Head of caudate nucleus (tissue), 42 donors: ENCODE measurements at regions not wholly inside any gene's neighbourhood (a gene's known extent, or its start where the extent isn't known, plus 50 kb on each side); places are given as distances from the start of the nearest gene placed in this dataset.

Experiments
- DNase-seq, 42 donors: peaks; one replicate each; pipeline versions ENCODE4 v3.0.0 to v3.0.0-alpha.2; 2020 to 2021; ENCODE audit warnings: mixed read lengths in 7 of 42
- intact Hi-C: fragments of 100-400 bp; cut with DNase I; formaldehyde crosslinking; loops from one replicate; pipeline ENCODE4 v1.15.0; 2022

DNA sequence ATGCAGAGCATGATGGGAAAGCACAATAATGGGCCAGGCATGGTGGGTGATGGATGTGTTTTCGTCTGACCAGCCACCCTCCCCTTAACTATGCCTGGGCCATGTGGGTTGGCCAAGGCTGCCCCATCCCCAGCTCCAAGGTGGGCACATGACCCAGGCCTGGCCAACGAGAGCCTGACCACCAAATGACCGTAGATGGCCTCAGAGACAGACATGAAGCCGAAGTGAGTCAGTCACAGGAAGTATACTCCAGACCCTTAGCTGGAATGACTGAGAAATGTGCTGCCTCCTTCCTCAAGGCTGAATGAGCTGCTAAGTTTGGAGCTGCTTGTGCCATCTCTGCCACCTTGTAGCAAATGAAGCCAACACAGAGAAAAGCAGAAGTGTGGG lies 233.6 kb downstream of the BCL11B start:
- DNase-seq: peak in 3 of 42 donors; percentile 7 to 22 (median 7)
- intact Hi-C loops: no loop called here

DNA sequence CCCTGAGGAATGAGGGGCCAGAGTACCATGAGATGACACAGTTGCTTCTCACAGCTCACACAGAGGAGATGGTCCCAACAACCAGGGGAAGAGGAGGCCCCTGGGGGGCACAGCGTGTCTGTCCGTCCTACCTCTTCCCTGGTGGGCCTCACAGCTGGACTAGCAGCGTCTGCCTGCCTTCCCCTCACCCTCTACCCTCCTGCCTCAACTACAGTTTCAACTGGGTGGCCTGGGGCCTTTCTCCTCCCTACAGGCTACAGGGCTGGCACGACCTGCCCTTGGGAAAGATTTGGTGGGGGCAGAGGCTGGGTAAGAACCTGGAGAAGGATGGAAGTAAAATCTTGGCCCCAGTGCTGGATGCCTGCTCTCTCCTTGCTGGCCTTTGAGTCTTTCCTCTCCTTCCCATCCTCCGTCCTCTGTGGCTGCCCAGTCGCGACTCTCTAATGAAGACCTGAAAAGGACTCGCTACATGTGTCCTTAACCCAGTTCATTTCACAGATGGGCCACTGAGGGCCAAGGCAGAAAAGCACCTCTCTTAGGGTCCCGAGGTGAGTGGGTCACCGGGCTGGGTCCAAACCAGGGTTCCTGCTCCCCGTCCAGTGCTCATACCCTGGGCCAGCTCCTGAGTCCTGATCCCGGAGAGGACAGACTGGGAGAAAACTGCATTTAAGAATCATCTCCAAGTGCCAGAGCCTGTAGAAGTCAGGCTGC lies 232.5 kb downstream of the BCL11B start:
- intact Hi-C loops: no loop called here
- DNase-seq: peak in 2 of 42 donors; percentile 8 to 16

DNA sequence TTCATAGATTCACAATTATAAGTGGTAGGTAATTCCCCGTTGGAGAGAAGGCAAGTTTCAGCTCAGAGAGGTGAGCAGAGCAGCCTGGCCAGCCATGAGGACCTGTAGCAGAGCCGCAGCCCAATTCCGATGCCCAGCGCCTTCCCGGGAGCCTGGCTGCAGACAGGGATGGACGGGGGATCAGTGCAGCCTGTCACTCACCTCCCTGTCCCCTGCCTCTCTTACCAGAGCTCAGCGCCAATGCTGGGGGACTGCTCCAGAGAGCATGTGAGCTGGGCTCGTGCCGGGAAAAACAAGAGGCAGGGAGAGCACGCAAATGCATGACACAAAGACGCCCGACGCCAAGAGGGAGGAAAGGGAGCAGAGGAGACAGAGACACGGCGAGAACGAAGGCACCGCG lies 231.9 kb downstream of the BCL11B start:
- peak in 2 of 42 donors; percentile 15 to 21 for DNase-seq
- intact Hi-C loops: no loop called here

DNA sequence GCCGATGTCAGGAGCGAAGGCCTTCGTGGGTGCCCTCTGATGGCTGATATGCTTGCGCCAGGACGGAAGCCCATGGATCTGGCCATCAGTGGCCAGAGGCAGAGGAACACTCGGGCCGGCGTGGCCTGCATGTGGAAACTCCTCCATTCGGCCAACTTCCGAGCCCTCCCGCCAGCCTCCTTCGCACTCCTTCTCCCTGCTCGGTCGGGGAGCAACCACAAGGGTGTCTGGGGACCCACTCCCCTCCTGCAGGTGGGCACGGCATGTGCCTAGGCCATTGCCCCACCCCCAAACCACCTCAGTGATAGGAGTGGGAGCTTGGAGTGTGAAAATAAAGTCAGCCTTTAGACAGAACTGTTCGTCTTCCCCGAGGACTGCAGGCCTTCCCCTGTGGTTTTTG lies 231.3 kb downstream of the BCL11B start:
- intact Hi-C loops: no loop called here
- peak in 1 of 42 donors; percentile 18 for DNase-seq

DNA sequence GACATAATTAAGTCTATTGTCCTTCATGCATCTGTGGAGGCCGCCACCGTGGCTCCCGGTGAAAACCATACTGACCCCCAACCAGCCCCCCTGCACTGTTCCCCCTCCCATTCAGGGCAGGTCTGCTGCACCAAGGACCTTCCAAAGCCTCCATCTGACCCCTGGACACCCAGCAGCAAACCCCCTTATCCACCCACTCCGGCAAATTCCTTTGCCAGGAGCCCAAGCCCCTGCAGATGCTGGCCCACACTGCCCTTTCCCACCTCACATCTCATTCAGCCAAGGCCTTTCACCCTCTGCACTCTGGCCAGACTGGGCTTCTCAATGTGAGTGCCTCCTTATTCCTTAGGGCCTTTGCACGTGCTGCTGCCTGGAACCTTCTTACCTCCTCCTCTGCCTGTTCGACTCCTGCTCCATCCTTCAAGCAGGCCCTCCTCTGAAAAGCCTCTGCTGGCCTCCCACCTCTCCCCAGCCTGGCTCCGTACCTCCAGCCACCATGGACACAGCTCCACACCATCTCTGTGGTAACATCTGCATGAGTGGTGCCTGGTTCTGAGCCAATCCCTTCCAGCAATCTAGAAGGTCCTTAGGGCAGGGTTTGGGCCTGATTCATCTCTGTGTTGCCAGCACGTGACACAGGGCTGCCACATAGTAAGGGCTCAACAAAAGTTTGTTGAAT lies 230.7 kb downstream of the BCL11B start:
- no peak for DNase-seq
- intact Hi-C loops: no loop called here

DNA sequence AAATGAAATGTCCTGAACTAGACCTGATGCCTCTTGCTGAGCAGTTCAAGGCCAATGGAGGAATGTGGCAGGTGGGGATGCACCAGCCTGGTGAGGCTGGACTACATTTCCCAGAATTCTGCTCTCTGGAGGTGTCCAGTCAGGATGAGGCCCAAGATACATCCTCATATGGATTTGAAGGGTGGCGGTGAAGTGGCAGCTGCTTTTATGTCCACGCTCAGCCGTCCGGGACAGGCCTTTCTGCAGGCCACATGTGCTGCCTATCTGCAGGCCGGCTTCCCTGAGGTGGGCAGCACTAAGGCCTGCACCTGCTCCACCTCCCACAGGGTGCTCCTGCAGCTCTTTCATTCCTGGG lies 230.2 kb downstream of the BCL11B start:
- DNase-seq: no peak
- intact Hi-C loops: no loop called here

DNA sequence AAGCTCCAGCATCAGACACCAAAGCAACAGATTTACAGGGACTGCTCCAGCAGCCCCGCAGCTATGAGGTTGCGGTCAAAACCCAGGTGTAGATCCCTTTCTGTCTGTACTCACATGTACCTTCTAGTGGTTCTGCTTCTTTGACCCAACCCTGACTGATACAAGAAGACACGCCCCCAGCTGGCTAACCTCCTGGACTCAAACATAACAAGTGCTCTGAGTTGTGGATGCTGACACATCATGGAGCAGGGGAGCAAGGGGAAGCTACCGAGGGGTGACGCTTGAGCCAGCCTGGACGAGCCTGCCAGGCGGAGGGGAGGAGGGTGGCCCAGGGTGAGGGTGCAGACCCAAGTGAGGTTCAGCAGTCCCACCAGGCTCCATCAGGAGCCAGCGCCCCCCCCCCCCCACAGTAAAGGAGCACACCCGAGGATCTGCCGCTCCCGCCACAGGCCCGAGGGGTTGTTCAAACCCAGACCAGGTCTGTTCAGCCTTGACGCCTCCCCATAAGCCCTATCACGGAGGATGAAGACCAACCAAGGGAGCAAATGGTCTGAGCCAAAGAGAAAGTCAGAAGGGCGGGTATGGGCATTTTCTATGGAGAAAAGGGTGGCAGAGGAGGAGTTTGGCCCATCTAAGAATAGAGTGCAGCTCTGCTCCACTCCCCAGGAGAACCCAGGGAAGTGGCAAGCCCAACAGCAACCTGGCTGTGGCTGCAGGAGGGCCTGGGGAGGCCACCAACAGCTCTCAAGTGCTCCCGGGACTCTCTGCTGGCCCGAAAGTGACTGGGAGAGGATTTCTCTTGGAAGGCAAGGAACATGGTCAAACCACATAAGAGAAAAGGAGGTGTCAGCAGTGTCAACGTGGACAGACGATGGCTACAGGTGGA lies 229.4 kb downstream of the BCL11B start:
- intact Hi-C loops: no loop called here
- DNase-seq: no peak

DNA sequence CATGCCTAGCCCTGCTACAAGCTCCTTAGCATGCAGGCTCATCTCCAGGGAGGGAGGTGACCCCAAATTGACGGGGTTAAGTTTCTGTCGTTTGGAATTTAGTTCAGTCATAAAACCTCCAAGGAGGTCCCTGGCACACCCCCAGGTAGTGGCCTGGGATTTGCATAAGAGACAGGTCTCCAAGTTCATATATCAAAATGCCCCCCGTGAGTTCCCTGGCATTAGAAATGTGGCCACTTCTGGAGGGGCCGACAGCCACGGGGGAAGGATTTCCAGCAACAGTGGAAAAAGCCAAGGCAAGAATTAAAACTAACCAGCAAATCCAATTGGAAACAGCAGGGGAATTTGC lies 228.8 kb downstream of the BCL11B start:
- intact Hi-C loops: no loop called here
- peak in 1 of 42 donors; percentile 10 for DNase-seq

DNA sequence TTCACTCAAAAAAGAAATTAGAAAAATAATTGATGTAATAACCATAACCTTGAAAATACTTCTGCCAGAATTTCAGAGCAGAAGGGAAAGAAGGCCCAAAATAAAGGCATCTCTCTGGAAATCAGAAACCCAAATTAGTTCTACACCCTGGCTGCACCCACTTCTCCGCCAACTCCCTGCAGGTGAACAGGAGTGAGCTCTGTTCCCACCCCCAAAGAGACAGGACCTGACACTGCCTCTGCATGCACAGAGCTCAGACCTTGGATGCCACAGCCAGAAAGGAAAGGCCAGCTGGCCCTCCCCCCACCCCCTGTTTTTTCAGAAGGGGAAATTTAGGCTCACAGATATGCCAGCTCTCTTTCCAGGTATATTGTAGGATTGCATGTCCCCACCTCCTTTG lies 228.2 kb downstream of the BCL11B start:
- intact Hi-C loops: no loop called here

DNA sequence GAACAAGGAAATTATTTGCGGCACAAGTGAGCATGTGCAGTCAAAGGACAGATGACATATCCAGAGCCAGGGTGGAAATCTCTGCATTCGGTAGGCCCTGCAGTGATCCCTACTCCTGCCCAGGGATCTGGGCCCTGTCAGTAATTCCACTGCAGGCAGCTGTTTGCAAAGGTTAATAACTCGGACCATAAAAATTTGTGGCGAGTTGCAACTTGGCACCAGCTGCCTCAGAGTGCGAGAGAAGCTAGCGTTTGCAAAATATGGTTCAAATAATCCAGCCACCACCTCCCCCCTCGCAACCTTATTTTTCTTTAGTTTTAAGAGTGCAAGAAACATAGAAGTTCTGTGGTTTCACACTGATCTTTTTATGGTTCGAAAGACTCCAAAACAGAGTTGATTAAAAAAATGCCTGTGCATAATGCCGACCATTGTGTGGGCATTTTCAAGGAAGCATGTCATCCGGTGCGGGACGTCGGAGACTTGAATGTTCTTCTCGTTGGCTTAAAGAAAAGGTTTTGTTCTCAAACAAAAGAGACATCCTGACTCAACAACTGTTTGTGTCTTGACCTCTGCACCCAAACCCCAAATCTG lies 224.5 kb downstream of the BCL11B start:
- DNase-seq: peak in 2 of 42 donors; percentile 0 to 12
- intact Hi-C loops: no loop called here

More for the DNA sequence above, 228.2 kb downstream of the BCL11B start:
- DNase-seq: peak in 35 of 42 donors; percentile 26 to 91 (median 64)

DNA sequence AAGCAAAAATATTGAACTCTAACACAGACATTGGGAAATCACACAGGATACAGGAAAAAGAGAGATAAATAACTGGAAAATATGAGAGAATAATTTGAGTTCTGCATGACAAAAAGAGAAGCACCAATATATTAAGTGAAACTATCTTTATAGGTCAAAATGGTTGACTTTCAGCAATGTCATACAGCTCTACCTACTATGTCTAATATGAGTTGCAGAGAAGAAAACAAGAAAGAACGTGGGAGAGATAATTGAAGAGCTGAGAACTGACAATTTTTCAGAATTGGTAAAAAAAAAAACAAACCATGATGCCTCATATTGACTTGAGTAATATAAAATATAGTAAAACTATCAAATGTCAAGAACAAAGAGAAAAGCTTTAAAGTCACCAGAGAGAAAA lies 221.7 kb downstream of the BCL11B start:
- intact Hi-C loops: no loop called here
- no peak for DNase-seq

DNA sequence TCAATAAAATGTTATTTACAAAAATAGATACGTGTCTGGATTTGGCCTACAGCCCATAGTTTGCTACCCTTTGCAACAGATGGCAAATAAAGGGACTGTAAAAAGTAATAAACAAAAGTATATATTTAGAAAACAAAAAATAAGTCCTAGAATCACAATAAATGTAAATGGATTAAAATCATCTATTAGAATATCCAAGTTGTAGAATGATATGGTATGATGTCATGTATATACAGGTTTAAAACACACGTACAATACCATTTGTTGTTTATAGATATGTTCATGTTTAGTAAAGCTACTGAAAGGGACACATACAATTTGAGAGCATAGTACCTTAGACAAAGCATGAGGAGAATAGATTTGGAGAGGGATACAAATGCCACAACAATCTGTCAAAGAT lies 219.5 kb downstream of the BCL11B start:
- no peak for DNase-seq
- intact Hi-C loops: no loop called here

DNA sequence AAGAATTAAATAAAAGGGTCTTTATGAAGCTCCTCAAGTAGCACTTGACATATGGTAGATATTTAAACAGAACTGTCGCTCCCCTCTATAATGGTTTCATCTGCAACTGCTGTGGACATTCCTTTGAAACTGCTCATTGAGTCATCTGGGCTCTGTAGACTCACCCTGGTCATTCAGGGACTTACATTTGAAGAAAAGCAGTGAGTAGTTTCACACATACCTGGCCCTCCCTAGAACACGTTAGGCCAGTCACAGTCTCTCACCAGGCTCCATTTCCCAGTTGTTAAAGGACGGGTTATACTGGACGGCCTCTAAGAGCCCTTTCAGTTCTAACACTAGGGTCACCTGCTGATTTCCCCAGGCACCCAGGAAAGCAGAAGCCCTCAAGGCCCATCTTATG lies 217.0 kb downstream of the BCL11B start:
- DNase-seq: peak in 1 of 42 donors; percentile 1
- intact Hi-C loops: no loop called here

DNA sequence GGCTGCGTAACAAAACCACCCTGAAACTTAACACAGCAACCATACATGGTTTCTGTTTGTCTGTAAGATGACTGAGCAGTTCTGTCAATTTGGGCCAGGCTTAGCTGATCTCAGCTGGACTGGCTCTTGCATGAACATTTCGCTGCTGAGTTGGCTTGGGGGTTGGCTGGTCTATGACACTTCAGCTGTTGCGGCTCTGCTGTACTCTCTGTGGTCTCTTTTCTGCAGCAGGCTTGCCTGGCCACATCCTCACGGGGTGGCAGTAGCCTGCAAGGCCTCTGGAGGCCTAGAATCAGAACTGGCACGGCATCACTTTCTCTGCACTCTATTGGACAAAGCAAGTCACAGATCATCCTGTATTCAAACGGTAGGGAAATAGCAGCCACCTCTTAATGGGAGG lies 216.2 kb downstream of the BCL11B start:
- peak in 1 of 42 donors; percentile 32 for DNase-seq
- intact Hi-C loops: no loop called here

DNA sequence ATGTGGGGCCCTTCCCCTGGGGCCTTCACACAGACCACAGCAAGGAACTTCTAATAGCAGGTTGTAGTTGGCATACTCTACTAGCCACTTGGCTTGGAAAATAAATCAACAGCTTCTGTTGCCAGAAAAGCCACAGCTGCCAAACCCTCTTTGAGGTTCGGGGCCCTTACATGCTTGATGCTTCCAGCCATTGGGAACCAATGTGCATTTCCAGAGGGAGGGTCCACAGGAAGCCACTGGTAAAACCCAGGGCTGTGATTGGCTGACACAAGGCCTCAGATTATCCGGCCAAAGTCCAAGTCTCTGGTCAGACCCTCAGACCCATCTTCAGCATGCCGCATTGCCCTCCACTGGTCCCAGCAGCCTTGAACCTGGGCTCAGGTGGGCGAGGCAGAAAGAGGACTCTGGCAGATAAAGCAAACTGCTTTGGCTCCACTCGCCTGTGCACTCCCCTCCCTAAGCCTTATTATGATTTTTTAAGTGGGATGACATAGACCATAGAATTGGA lies 214.4 kb downstream of the BCL11B start:
- DNase-seq: peak in 1 of 42 donors; percentile 4
- intact Hi-C loops: no loop called here

DNA sequence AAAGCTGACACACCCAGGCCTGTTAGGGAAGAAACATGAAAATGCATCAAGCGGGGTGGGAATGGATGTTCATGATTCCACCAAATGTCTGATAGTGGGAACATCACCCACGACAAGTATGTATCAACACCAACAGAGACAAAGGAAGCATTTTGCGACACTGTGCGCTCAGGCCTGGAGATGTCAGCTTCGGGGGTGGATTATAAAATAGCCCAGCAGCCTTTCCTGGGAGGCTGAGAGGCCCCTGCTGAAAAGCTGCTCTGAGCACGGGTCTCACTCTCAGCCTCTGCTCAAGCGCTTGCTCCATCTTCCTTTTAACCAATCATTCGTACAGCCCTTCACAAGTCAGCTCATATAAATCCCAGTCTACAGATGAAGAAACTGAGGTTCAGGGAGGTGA lies 213.5 kb downstream of the BCL11B start:
- intact Hi-C loops: no loop called here
- peak in 1 of 42 donors; percentile 3 for DNase-seq

DNA sequence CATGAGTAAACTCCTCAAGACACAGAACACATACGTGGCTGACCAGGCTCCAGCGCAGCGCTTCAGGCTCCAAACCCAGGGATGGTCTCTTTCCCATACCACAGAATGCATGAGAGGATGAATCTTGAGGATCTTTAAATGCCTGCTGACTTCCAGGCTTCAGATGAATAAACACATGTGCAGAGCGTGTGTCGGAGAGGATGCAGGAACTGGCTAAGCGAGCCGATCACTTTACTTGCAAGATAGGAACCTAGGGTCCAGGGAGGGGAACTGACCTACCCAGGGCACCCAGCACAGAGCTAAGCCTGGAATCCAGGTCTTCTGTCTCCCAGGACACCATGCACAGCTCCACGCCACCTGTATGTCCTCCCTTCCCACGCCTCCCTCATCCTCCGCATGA lies 209.8 kb downstream of the BCL11B start:
- no peak for DNase-seq
- intact Hi-C loops: no loop called here

DNA sequence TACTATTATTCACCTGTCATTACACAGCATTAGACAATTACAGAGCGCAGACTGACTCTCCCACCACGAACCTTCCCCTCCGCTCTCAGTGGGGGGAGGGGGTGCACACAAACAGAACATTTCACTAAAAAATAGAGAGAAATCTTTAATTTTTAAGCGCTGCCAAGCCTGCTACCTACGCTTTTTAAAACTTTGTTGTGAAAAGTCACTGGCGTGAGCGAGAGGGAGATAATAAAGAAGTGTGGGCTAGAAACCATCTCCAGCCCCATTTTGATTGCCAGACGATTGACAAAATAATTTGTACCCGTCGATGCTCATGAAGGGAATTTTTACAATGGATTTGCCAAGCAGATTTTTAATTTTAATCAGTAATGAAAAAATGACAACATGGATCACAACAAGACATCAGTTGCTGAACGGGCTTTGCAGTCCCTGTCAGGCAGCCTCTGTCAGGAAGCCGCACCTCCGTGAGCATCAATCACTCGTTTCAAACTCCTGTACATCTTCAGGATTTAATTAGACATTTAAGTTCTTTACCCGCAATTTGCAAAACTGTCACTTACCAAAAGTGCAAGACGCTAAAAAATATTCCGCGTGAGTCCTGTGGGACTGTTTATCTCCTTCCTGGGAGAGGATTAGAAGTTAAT lies 209.1 kb downstream of the BCL11B start:
- DNase-seq: peak in 26 of 42 donors; percentile 16 to 84 (median 48)
- intact Hi-C loops: no loop called here

DNA sequence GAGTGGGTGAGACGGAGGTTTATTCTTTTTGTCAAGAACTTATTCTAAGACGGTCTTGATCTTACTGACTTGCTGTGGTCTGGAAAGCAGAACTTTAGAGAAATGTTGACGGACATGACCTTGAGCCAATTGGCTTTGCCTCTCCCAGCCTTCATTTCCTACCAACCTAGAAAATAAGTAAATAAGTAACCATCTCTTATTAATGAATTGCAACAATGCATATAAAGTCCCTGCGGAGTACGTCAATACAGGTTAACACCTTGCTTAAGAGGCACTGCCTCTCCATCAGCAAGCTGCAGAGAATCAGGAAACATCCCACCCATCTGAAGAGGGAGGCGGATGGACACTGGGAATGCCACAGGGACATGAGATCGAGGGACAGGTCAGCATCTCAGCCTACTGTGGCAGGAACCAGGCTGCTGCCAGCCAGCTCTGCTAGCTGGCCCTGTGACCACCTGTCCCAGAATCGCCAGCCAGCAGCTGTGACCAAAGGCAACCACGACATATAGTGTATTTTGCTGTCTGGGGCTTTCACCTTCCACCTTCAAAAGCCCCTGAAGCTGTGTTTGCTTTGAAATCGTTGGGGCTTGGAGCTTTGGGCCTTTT lies 208.3 kb downstream of the BCL11B start:
- no peak for DNase-seq
- intact Hi-C loops: no loop called here
